Cardiac muscle cell (in vitro differentiated cells and primary cell): ENCODE measurements at regions not wholly inside any gene's neighbourhood (a gene's known extent, or its start where the extent isn't known, plus 50 kb on each side); places are given as distances from the start of the nearest gene placed in this dataset.

Experiments used
- DNase-seq, 2 donors: peaks; one replicate each; pipeline versions ENCODE4 v3.0.0 to v3.0.0-alpha.2; 2010 to 2017; ENCODE audit warnings: low read depth in 1 of 2, low spot score in 1 of 2
- H3K27ac ChIP-seq: fragments of 200-600 bp; sonication (generic); 2 replicates; pipeline ENCODE4 v1.5.1; 2016
- H3K27me3 ChIP-seq: fragments of 200-600 bp; sonication (generic); 2 replicates; pipeline ENCODE4 v1.6.0; 2016; ENCODE audit warnings: control low read depth
- H3K36me3 ChIP-seq: fragments of 200-600 bp; sonication (generic); 2 replicates; pipeline ENCODE4 v1.5.1; 2016; ENCODE audit warnings: control low read depth
- H3K4me1 ChIP-seq: fragments of 200-600 bp; sonication (generic); 2 replicates; pipeline ENCODE4 v1.8.1; 2017; ENCODE audit warnings: low read depth, mild to moderate bottlenecking, mixed run types
- H3K4me3 ChIP-seq: fragments of 200-600 bp; sonication (generic); 2 replicates; pipeline ENCODE4 v1.5.1; 2016; ENCODE audit warnings: mild to moderate bottlenecking
- H3K9me3 ChIP-seq: fragments of 200-600 bp; sonication (generic); 2 replicates; pipeline ENCODE4 v1.5.1; 2017; ENCODE audit warnings: low read depth, mild to moderate bottlenecking, control low read depth
- CTCF ChIP-seq: IDR thresholded peaks from 2 replicates; pipeline ENCODE4 v1.5.1; 2012; ENCODE audit warnings: low read depth, mild to moderate bottlenecking, low read length

- Histone ChIP-seq H3K9me3 (peaks cover 3% of the 10 kb centered on the region), H3K27me3 (no peaks in the 10 kb centered on the region), H3K27ac (no peak overlapping the region), H3K36me3 (no peaks in the 10 kb centered on the region), H3K4me1 (no peaks in the 10 kb centered on the region), H3K4me3 (no peak overlapping the region)
- TF ChIP-seq CTCF: no peak
- DNase-seq: no peak
These were observed 110.5 kb downstream of the ZNF280B start for GRCh38 chr22:22397875-22398524.

GRCh38 chr22:22398530-22399327, 109.8 kb downstream of the ZNF280B start:
- Histone ChIP-seq H3K4me3 (no peak overlapping the region), H3K27me3 (no peaks in the 10 kb centered on the region), H3K36me3 (no peaks in the 10 kb centered on the region), H3K9me3 (peaks cover 3% of the 10 kb centered on the region), H3K4me1 (no peaks in the 10 kb centered on the region), H3K27ac (no peak overlapping the region)
- TF ChIP-seq CTCF: no peak
- no peak for DNase-seq

- no peak for DNase-seq
- Histone ChIP-seq H3K27ac (no peak overlapping the region), H3K36me3 (no peaks in the 10 kb centered on the region), H3K4me3 (no peak overlapping the region), H3K27me3 (no peaks in the 10 kb centered on the region), H3K9me3 (no peaks in the 10 kb centered on the region), H3K4me1 (no peaks in the 10 kb centered on the region)
- TF ChIP-seq CTCF: no peak
These were observed 108.4 kb downstream of the ZNF280B start for GRCh38 chr22:22400099-22400498.

GRCh38 chr22:22400964-22401363, 107.6 kb downstream of the ZNF280B start:
- H3K27me3 ChIP-seq: no peaks in the 10 kb centered on the region
- no peak overlapping the region for H3K27ac ChIP-seq
- no peaks in the 10 kb centered on the region for H3K9me3 ChIP-seq
- no peaks in the 10 kb centered on the region for H3K36me3 ChIP-seq
- no peak for DNase-seq
- no peak overlapping the region for H3K4me3 ChIP-seq
- no peaks in the 10 kb centered on the region for H3K4me1 ChIP-seq
- TF ChIP-seq CTCF: no peak

- H3K27ac ChIP-seq: no peak overlapping the region
- H3K4me1 ChIP-seq: no peaks in the 10 kb centered on the region
- DNase-seq: no peak
- H3K4me3 ChIP-seq: no peak overlapping the region
- TF ChIP-seq CTCF: no peak
- no peaks in the 10 kb centered on the region for H3K27me3 ChIP-seq
- H3K36me3 ChIP-seq: no peaks in the 10 kb centered on the region
- H3K9me3 ChIP-seq: no peaks in the 10 kb centered on the region
These were observed 107.2 kb downstream of the ZNF280B start for GRCh38 chr22:22401381-22401780.
